ENCODE measurements at regions not wholly inside any gene's neighbourhood (a gene's known extent, or its start where the extent isn't known, plus 50 kb on each side); places are given as distances from the start of the nearest gene placed in this dataset.

- no peaks in the 10 kb centered on the region for H3K36me3 Mint-ChIP-seq
- no peaks in the 10 kb centered on the region for H3K9me3 Mint-ChIP-seq
- peaks cover 5% of the 10 kb centered on the region for H3K4me1 Mint-ChIP-seq (ENCODE audit: unreplicated experiment)
- TF ChIP-seq CTCF (conservative IDR thresholded peaks at IDR 0.05), result no peak
- H3K27ac Mint-ChIP-seq, result no peak overlapping the region
- H3K4me3 Mint-ChIP-seq, result no peak overlapping the region
- peaks cover 4% of the 10 kb centered on the region for H3K27me3 Mint-ChIP-seq
- DNase-seq (ENCODE audit: extremely low spot score, unreplicated experiment), result no peak
Observed at GRCh38 chr3:117706037-117706436, 996.5 kb downstream of the TUSC7 start.

GRCh38 chr3:117706756-117707155 is 997.2 kb downstream of the TUSC7 start:
- H3K36me3 Mint-ChIP-seq, result no peaks in the 10 kb centered on the region
- H3K27ac Mint-ChIP-seq, result no peak overlapping the region

DNA sequence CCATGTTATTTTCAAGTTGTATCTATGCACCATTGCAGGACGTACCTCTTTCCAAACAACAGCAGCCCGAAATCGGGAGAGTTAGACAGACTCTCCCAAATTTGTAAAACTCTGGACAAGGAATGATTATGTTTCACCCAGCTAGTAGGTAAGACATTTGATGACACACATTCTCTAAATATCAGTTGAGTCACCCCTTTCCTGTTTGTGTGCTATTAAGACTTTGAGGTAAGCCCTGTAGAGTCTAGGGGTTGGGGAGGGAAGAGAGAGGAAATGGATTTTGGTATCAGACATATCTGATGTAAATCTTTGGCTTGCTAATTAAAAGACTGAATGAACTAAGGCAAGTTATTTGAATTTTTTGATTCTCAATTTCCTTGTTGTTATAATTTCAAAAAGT is 999.0 kb downstream of the TUSC7 start:
- Mint-ChIP-seq H3K4me3 (no peak overlapping the region), H3K27ac (no peak overlapping the region), H3K36me3 (no peaks in the 10 kb centered on the region), H3K4me1 (ENCODE audit: unreplicated experiment) (peaks cover 5% of the 10 kb centered on the region), H3K27me3 (peaks cover 1% of the 10 kb centered on the region), H3K9me3 (no peaks in the 10 kb centered on the region)
- DNase-seq (ENCODE audit: extremely low spot score, unreplicated experiment), result no peak
- no peak for TF ChIP-seq CTCF (conservative IDR thresholded peaks at IDR 0.05)

More at GRCh38 chr3:117706756-117707155, 997.2 kb downstream of the TUSC7 start:
- no peak for DNase-seq (ENCODE audit: extremely low spot score, unreplicated experiment)
- Mint-ChIP-seq H3K4me3 (no peak overlapping the region), H3K27me3 (peaks cover 4% of the 10 kb centered on the region), H3K9me3 (no peaks in the 10 kb centered on the region), H3K4me1 (ENCODE audit: unreplicated experiment) (peaks cover 5% of the 10 kb centered on the region)
- TF ChIP-seq CTCF (conservative IDR thresholded peaks at IDR 0.05), result no peak

GRCh38 chr3:117709108-117709507 is 999.5 kb downstream of the TUSC7 start:
- Mint-ChIP-seq H3K27me3 (no peaks in the 10 kb centered on the region), H3K4me3 (no peak overlapping the region), H3K4me1 (ENCODE audit: unreplicated experiment) (peaks cover 5% of the 10 kb centered on the region), H3K36me3 (no peaks in the 10 kb centered on the region), H3K9me3 (no peaks in the 10 kb centered on the region), H3K27ac (no peak overlapping the region)
- TF ChIP-seq CTCF (conservative IDR thresholded peaks at IDR 0.05), result no peak
- DNase-seq (ENCODE audit: extremely low spot score, unreplicated experiment), result no peak

DNA sequence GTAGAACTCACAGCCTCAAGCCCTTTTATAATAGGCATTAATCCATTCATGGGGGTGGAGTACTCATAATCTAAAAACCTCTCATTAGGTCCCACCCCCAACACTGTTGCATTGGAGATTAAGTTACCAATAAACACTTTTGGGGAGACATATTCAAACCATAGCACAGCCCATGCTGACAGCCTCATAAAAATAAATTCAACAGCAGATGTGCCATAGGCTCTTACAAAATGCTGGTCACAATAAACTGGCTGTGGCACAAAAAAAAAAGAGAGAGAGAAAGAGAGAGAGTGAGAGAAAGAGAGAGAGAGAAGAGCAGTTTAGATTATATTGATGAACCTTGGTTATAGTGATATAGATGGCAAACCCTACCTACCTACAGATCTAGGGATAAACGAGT is 1000.9 kb downstream of the TUSC7 start:
- H3K27ac Mint-ChIP-seq, result no peak overlapping the region

More for the DNA sequence above, 1000.9 kb downstream of the TUSC7 start:
- H3K36me3 Mint-ChIP-seq, result no peaks in the 10 kb centered on the region
- H3K4me3 Mint-ChIP-seq, result no peak overlapping the region
- TF ChIP-seq CTCF (conservative IDR thresholded peaks at IDR 0.05), result no peak
- H3K4me1 Mint-ChIP-seq (ENCODE audit: unreplicated experiment), result peaks cover 5% of the 10 kb centered on the region
- H3K9me3 Mint-ChIP-seq, result no peaks in the 10 kb centered on the region
- H3K27me3 Mint-ChIP-seq, result no peaks in the 10 kb centered on the region
- DNase-seq (ENCODE audit: extremely low spot score, unreplicated experiment), result no peak

Measured in type B pancreatic cell (in vitro differentiated cells).